HCT116 (cell line): ENCODE measurements at regions not wholly inside any gene's neighbourhood (a gene's known extent, or its start where the extent isn't known, plus 50 kb on each side); places are given as distances from the start of the nearest gene placed in this dataset.

Experiments
- ATAC-seq: fragments of 200-7000 bp; cut with Tn5 transposase; 2 replicates; pipeline ENCODE4 v1.9.1; 2020; ENCODE audit warnings: mild to moderate bottlenecking, moderate library complexity
- BruUV-seq: library from RNA; stranded (reverse); fragments of 400-500 nt; replicated peaks from 2 replicates; lab custom pipeline; 2021; lab: Mats Ljungman, UMichigan
- CTCF ChIA-PET: fragments of 300-600 bp; sonication (Branson Sonifier 250); formaldehyde crosslinking; loops from one replicate; lab custom pipeline; 2021; ENCODE audit warnings: antibody characterized with exemption; lab: Charles Lee
- POLR2A ChIA-PET: fragments of 300-600, 350-600 bp; sonication (Branson Sonifier 250); formaldehyde crosslinking; loops from one replicate; lab custom pipeline; 2021; ENCODE audit warnings: antibody characterized with exemption; lab: Charles Lee
- RAD21 ChIA-PET, 2 experiments: fragments of 300-600 bp; sonication (Branson Sonifier 250); formaldehyde crosslinking; loops; one replicate each; lab custom pipeline; 2023; ENCODE audit warnings: low total read pairs in 2 of 2; ENCODE audit not compliant: uncharacterized antibody in 2 of 2, unreplicated experiment in 2 of 2, low non-redundant PET in 1 of 2; lab: Charles Lee
- DNase-seq: peaks from one replicate; pipeline ENCODE4 v3.0.0-alpha.2; 2010; ENCODE audit warnings: low read depth, low spot score
- H2AFZ ChIP-seq: fragments of 200-600 bp; shearing (Covaris generic), sonication (generic); 2 replicates; pipeline ENCODE4 v1.6.1; 2017; ENCODE audit warnings: low read depth, mixed run types, mixed read lengths, antibody characterized with exemption, low read length; ENCODE audit not compliant: poor library complexity, severe bottlenecking
- H3K27ac ChIP-seq: 2 replicates; pipeline ENCODE4 v1.5.1; 2012; ENCODE audit warnings: low read depth, low read length
- H3K27me3 ChIP-seq: fragments of 200-600 bp; sonication (generic); 2 replicates; pipeline ENCODE4 v1.6.1; 2016; ENCODE audit warnings: mixed run types, low read length, mixed read lengths; ENCODE audit not compliant: insufficient read depth
- H3K36me3 ChIP-seq, 2 experiments: fragments of 200-500 bp in 1 of 2; fragments of 200-600 bp in 1 of 2; sonication (Bioruptor generic) in 1 of 2; sonication (generic) in 1 of 2; 2 replicates each; pipeline versions ENCODE4 v1.5.1 to v1.6.1; 2014 to 2016; ENCODE audit warnings: low read length in 2 of 2, inconsistent platforms in 1 of 2, mixed read lengths in 1 of 2, mixed run types in 1 of 2; ENCODE audit not compliant: insufficient read depth in 2 of 2, control insufficient read depth in 1 of 2
- H3K4me1 ChIP-seq, 2 experiments: fragments of 200-600 bp in 1 of 2; sonication (generic) in 1 of 2; 2 replicates each; pipeline versions ENCODE4 v1.5.1 to v1.6.1; 2012 to 2017; ENCODE audit warnings: low read length in 2 of 2, inconsistent platforms in 1 of 2, mild to moderate bottlenecking in 1 of 2, mixed read lengths in 1 of 2, mixed run types in 1 of 2, moderate library complexity in 1 of 2; ENCODE audit not compliant: insufficient read depth in 2 of 2, control insufficient read depth in 1 of 2
- H3K4me2 ChIP-seq: fragments of 200-600 bp; sonication (generic); 2 replicates; pipeline ENCODE4 v1.6.1; 2017; ENCODE audit warnings: mixed run types, low read length, mixed read lengths
- H3K4me3 ChIP-seq, 2 experiments: fragments of 200-600 bp in 1 of 2; sonication (generic) in 1 of 2; replicated peaks in 1 of 2; 2 replicates each; pipeline ENCODE4 v1.5.1; 2011 to 2016; ENCODE audit warnings: low read length in 2 of 2, control low read depth in 1 of 2, low read depth in 1 of 2, mild to moderate bottlenecking in 1 of 2, mixed read lengths in 1 of 2, mixed run types in 1 of 2
- H3K79me2 ChIP-seq: fragments of 200-600 bp; sonication (generic); 2 replicates; pipeline ENCODE4 v1.6.1; 2017; ENCODE audit warnings: mild to moderate bottlenecking, mixed run types, low read length, moderate library complexity, mixed read lengths; ENCODE audit not compliant: insufficient read depth
- H3K9ac ChIP-seq: fragments of 200-600 bp; sonication (generic); 2 replicates; pipeline ENCODE4 v1.6.1; 2016; ENCODE audit warnings: low read length, mixed read lengths
- H3K9me2 ChIP-seq: fragments of 200-600 bp; sonication (generic), shearing (Covaris generic); 2 replicates; pipeline ENCODE4 v1.6.1; 2017; ENCODE audit warnings: mixed run types, mild to moderate bottlenecking, moderate library complexity; ENCODE audit not compliant: insufficient read depth
- H3K9me3 ChIP-seq, 2 experiments: fragments of 200-500 bp in 1 of 2; fragments of 200-600 bp in 1 of 2; sonication (Bioruptor generic) in 1 of 2; sonication (generic) in 1 of 2; 2 replicates each; pipeline ENCODE4 v1.6.1; 2014 to 2017; ENCODE audit warnings: low read length in 2 of 2, mixed read lengths in 2 of 2, inconsistent platforms in 1 of 2, low read depth in 1 of 2, mild to moderate bottlenecking in 1 of 2, mixed run types in 1 of 2, moderate library complexity in 1 of 2; ENCODE audit not compliant: control insufficient read depth in 1 of 2, insufficient read depth in 1 of 2
- H4K20me1 ChIP-seq: fragments of 200-600 bp; sonication (generic), shearing (Covaris generic); 2 replicates; pipeline ENCODE4 v1.6.1; 2017; ENCODE audit warnings: mixed run types, mild to moderate bottlenecking, moderate library complexity; ENCODE audit not compliant: insufficient read depth
- CBX3 ChIP-seq: IDR thresholded peaks from 2 replicates; pipeline ENCODE4 v1.6.1; 2012; ENCODE audit warnings: low read depth
- CTCF ChIP-seq, 3 experiments: fragments of 200-600 bp in 1 of 3; sonication (generic) in 1 of 3; IDR thresholded peaks in 2 of 3; conservative IDR thresholded peaks in 1 of 3; 2 replicates each; pipeline ENCODE4 v1.5.1; 2012 to 2017; ENCODE audit warnings: low read depth in 2 of 3, low read length in 2 of 3, antibody characterized with exemption in 1 of 3, borderline replicate concordance in 1 of 3, control low read depth in 1 of 3, mild to moderate bottlenecking in 1 of 3, mixed read lengths in 1 of 3, mixed run types in 1 of 3, moderate library complexity in 1 of 3; ENCODE audit not compliant: insufficient read depth in 1 of 3
- FOSL1 ChIP-seq: IDR thresholded peaks from 2 replicates; pipeline ENCODE4 v1.6.1; 2012; ENCODE audit warnings: low read depth
- RAD21 ChIP-seq: IDR thresholded peaks from 2 replicates; pipeline ENCODE4 v1.6.1; 2012; ENCODE audit warnings: low read depth, mild to moderate bottlenecking
- SIN3A ChIP-seq: IDR thresholded peaks from 2 replicates; pipeline ENCODE4 v1.6.1; 2012; ENCODE audit warnings: low read depth
- YY1 ChIP-seq: IDR thresholded peaks from 2 replicates; pipeline ENCODE4 v1.6.1; 2011; ENCODE audit warnings: low read length, low read depth, moderate library complexity, mild to moderate bottlenecking; ENCODE audit not compliant: insufficient replicate concordance; ENCODE audit errors: extremely low read depth
- intact Hi-C: fragments of 100-400 bp; cut with micrococcal nuclease; formaldehyde crosslinking; loops from 2 replicates; pipeline ENCODE4 v1.10.0; 2022

GRCh38 chr9:71269859-71270258, 148.4 kb upstream of the TRPM3 start:
- POLR2A ChIA-PET, result no interaction called here
- intact Hi-C loops, result no loop called here

More at GRCh38 chr9:71269859-71270258, 148.4 kb upstream of the TRPM3 start:
- ChIA-PET RAD21 (no interaction called here), CTCF (no interaction called here)
- no peak for DNase-seq
- no peak for ATAC-seq
- Histone ChIP-seq H4K20me1 (no peaks in the 10 kb centered on the region), H3K4me1 (no peaks in the 10 kb centered on the region), H3K9ac (no peak overlapping the region), H3K9me3 (no peaks in the 10 kb centered on the region), H3K4me3 (no peak overlapping the region), H3K79me2 (no peaks in the 10 kb centered on the region), H3K4me2 (no peak overlapping the region), H3K36me3 (no peaks in the 10 kb centered on the region), H3K27ac (no peak overlapping the region), H3K27me3 (0 out of 2 replicates have a peak, but pooled peaks cover 15% of the 10 kb centered on the region), H2AFZ (no peak overlapping the region), H3K9me2 (no peaks in the 10 kb centered on the region)
- no peak for TF ChIP-seq RAD21
- no peak for TF ChIP-seq CTCF (IDR thresholded peaks at IDR 0.05 in 2 of 3, conservative IDR thresholded peaks at IDR 0.05 in 1 of 3; ENCODE audit: borderline replicate concordance in 1 of 3, insufficient read depth in 1 of 3, low read depth in 2 of 3, low read length in 2 of 3)
- no peak for TF ChIP-seq CBX3
- TF ChIP-seq FOSL1, result no peak
- no peak for TF ChIP-seq SIN3A
- TF ChIP-seq YY1, result no peak
- no TSS peak for BruUV-seq
